Stomach (tissue), 8 donors: ENCODE measurements at regions not wholly inside any gene's neighbourhood (a gene's known extent, or its start where the extent isn't known, plus 50 kb on each side); places are given as distances from the start of the nearest gene placed in this dataset.

Experiments used
- DNase-seq, 2 donors: peaks; one replicate each; pipeline versions ENCODE4 v3.0.0 to v3.0.0-alpha.2; 2013 to 2019
- H3K27ac ChIP-seq, 5 donors: fragments of 200-600 bp in 4 of 5; sonication (generic) in 4 of 5; one replicate each; pipeline ENCODE4 v1.5.1; 2013 to 2019; ENCODE audit warnings: mild to moderate bottlenecking in 1 of 5, moderate library complexity in 1 of 5
- H3K27me3 ChIP-seq, 3 donors: fragments of 200-600 bp; sonication (generic); one replicate each; pipeline ENCODE4 v1.5.1; 2017 to 2019; ENCODE audit warnings: mixed run types in 1 of 3
- H3K36me3 ChIP-seq, 4 donors: fragments of 200-600 bp; sonication (generic); 1 replicate in 3 of 4; 2 replicates in 1 of 4; pipeline ENCODE4 v1.5.1; 2016 to 2019
- H3K4me1 ChIP-seq, 4 donors: fragments of 200-600 bp; sonication (generic); one replicate each; pipeline ENCODE4 v1.5.1; 2016 to 2019
- H3K4me3 ChIP-seq, 4 donors: fragments of 200-600 bp; sonication (generic) in 3 of 4; one replicate each; pipeline ENCODE4 v1.5.1; 2016 to 2019; ENCODE audit warnings: mild to moderate bottlenecking in 1 of 4
- H3K9me3 ChIP-seq, 4 donors: fragments of 200-600 bp; sonication (generic); one replicate each; pipeline ENCODE4 v1.5.1; 2016 to 2019
- CTCF ChIP-seq, 7 experiments: fragments of 450-650 bp in 4 of 7; fragments of 200-600 bp in 3 of 7; sonication (generic) in 3 of 7; IDR thresholded peaks; one replicate each; pipeline ENCODE4 v1.5.1; 2016 to 2019; ENCODE audit warnings: antibody characterized with exemption in 7 of 7, control low read depth in 2 of 7, mild to moderate bottlenecking in 1 of 7
- EP300 ChIP-seq: sonication (generic); formaldehyde crosslinking; IDR thresholded peaks from one replicate; pipeline ENCODE4 v1.6.1; 2017; ENCODE audit warnings: antibody characterized with exemption
- POLR2A ChIP-seq, 4 donors: fragments of 450-650 bp; IDR thresholded peaks; one replicate each; pipeline ENCODE4 v1.6.1; 2016; ENCODE audit warnings: antibody characterized with exemption in 4 of 4, control low read depth in 2 of 4, mild to moderate bottlenecking in 1 of 4, moderate library complexity in 1 of 4
- POLR2AphosphoS5 ChIP-seq, 3 donors: sonication (generic); formaldehyde crosslinking; IDR thresholded peaks; one replicate each; pipeline ENCODE4 v1.6.1; 2016; ENCODE audit warnings: antibody characterized with exemption in 3 of 3
- WGBS, 5 donors: extraction: QIAGEN DNeasy Blood & Tissue Kit in 3 of 5; methylation state at CpG; one replicate each; pipeline versions ENCODE4 v1.1.5 to v1.1.7; 2013 to 2018; 5-methylcytosine and 5-hydroxymethylcytosine counted together
- intact Hi-C: fragments of 100-400 bp; cut with DNase I; formaldehyde crosslinking; loops from one replicate; pipeline ENCODE4 v1.15.1; 2023; ENCODE audit warnings: low total_unique reads
- donor health status: healthy with polysubstance abuse.
- donor health status: Bipolar disorder and iron deficiency.
- donor health status: healthy.

- no peaks in the 10 kb centered on the region for H3K27me3 ChIP-seq
- peaks cover 0 to 18% (median 12%) of the 10 kb centered on the region in 4 donors for H3K9me3 ChIP-seq
- no peaks in the 10 kb centered on the region for H3K4me1 ChIP-seq
- intact Hi-C loops = no loop called here
- TF ChIP-seq CTCF (IDR thresholded peaks at IDR 0.05) = no peak
- no peak for TF ChIP-seq EP300
- no peak for TF ChIP-seq POLR2AphosphoS5 (IDR thresholded peaks at IDR 0.05)
- TF ChIP-seq POLR2A (IDR thresholded peaks at IDR 0.05) = no peak
- 77 to 89% (median 88%) methylated on average over 1 of the region's 1 CpG for WGBS, 5 donors
- no peak for DNase-seq
- H3K36me3 ChIP-seq = no peaks in the 10 kb centered on the region
- H3K27ac ChIP-seq = no peak overlapping the region
- H3K4me3 ChIP-seq = no peak overlapping the region
Measured at GRCh38 chr13:89610881-89611280, 1736.6 kb upstream of the MIR17HG start.

GRCh38 chr13:89627996-89628395, 1719.5 kb upstream of the MIR17HG start:
- H3K36me3 ChIP-seq = no peaks in the 10 kb centered on the region
- no peaks in the 10 kb centered on the region for H3K27me3 ChIP-seq
- no peak overlapping the region for H3K27ac ChIP-seq
- TF ChIP-seq POLR2AphosphoS5 (IDR thresholded peaks at IDR 0.05) (no peak), EP300 (no peak), CTCF (IDR thresholded peaks at IDR 0.05) (no peak), POLR2A (IDR thresholded peaks at IDR 0.05) (no peak)
- H3K4me1 ChIP-seq = no peaks in the 10 kb centered on the region
- intact Hi-C loops = no loop called here
- 86 to 95% (median 93%) methylated on average over 2 of the region's 2 CpGs for WGBS, 5 donors
- no peak overlapping the region for H3K4me3 ChIP-seq
- H3K9me3 ChIP-seq = peaks cover 0 to 4% (median 0%) of the 10 kb centered on the region in 4 donors
- DNase-seq = no peak

- TF ChIP-seq POLR2AphosphoS5 (IDR thresholded peaks at IDR 0.05) (no peak), EP300 (no peak)
- H3K27me3 ChIP-seq = no peaks in the 10 kb centered on the region
- intact Hi-C loops = no loop called here
- no peak overlapping the region for H3K4me3 ChIP-seq
- no peak overlapping the region for H3K27ac ChIP-seq
- H3K9me3 ChIP-seq = peaks cover 0 to 4% (median 0%) of the 10 kb centered on the region in 4 donors
- WGBS, 5 donors = 78 to 89% (median 83%) methylated on average over 5 of the region's 5 CpGs
- no peaks in the 10 kb centered on the region for H3K36me3 ChIP-seq
- no peak for DNase-seq
- no peaks in the 10 kb centered on the region for H3K4me1 ChIP-seq
Measured at GRCh38 chr13:89628567-89628966, 1718.9 kb upstream of the MIR17HG start.

GRCh38 chr13:89650226-89650625, 1697.3 kb upstream of the MIR17HG start:
- no peaks in the 10 kb centered on the region for H3K27me3 ChIP-seq
- no peaks in the 10 kb centered on the region for H3K4me1 ChIP-seq
- intact Hi-C loops = no loop called here
- H3K27ac ChIP-seq = no peak overlapping the region
- WGBS, 5 donors = 85 to 95% (median 93%) methylated on average over 6 to 7 of the region's 7 CpGs
- no peak for DNase-seq
- peaks cover 0 to 25% (median 10%) of the 10 kb centered on the region in 4 donors for H3K9me3 ChIP-seq
- H3K36me3 ChIP-seq = no peaks in the 10 kb centered on the region
- no peak overlapping the region for H3K4me3 ChIP-seq
- no peak for TF ChIP-seq POLR2A (IDR thresholded peaks at IDR 0.05)
- no peak for TF ChIP-seq POLR2AphosphoS5 (IDR thresholded peaks at IDR 0.05)
- TF ChIP-seq CTCF (IDR thresholded peaks at IDR 0.05) = no peak
- TF ChIP-seq EP300 = no peak

- Histone ChIP-seq H3K27me3 (no peaks in the 10 kb centered on the region), H3K27ac (no peak overlapping the region), H3K9me3 (peaks cover 0 to 3% (median 0%) of the 10 kb centered on the region in 4 donors), H3K36me3 (no peaks in the 10 kb centered on the region), H3K4me1 (no peaks in the 10 kb centered on the region), H3K4me3 (no peak overlapping the region)
- intact Hi-C loops = no loop called here
- no peak for DNase-seq
- TF ChIP-seq POLR2A (IDR thresholded peaks at IDR 0.05) (no peak), CTCF (IDR thresholded peaks at IDR 0.05) (no peak), EP300 (no peak), POLR2AphosphoS5 (IDR thresholded peaks at IDR 0.05) (no peak)
Measured at GRCh38 chr13:89660752-89661151, 1686.7 kb upstream of the MIR17HG start.
